ENCODE measurements at regions not wholly inside any gene's neighbourhood (a gene's known extent, or its start where the extent isn't known, plus 50 kb on each side); places are given as distances from the start of the nearest gene placed in this dataset.

- ATAC-seq (no peak), DNase-seq (ENCODE audit: low read depth, low spot score) (no peak)
- ChIA-PET CTCF (no interaction called here), POLR2A (no interaction called here)
- Histone ChIP-seq H3K9me3 (ENCODE audit: control insufficient read depth, insufficient read depth, low read depth, low read length) (no peaks in the 10 kb centered on the region), H3K27ac (ENCODE audit: low read length) (no peak overlapping the region), H3K4me1 (ENCODE audit: control insufficient read depth, insufficient read depth, low read length) (no peaks in the 10 kb centered on the region), H3K36me3 (ENCODE audit: control insufficient read depth, insufficient read depth, low read length) (no peaks in the 10 kb centered on the region), H3K27me3 (ENCODE audit: control insufficient read depth, insufficient read depth, low read length) (no peaks in the 10 kb centered on the region; the same call in 1 of the 2 replicates), H3K4me3 (ENCODE audit: low read depth in 2 of 2, low read length in 2 of 2) (no peak overlapping the region)
- intact Hi-C loops (cut with micrococcal nuclease; ENCODE audit: unreplicated experiment) (no loop called here), in situ Hi-C loops (cut with HindIII; ENCODE audit: low pct_unique_long_range_greater_than_20kb, low sequenced_read_pairs) (no loop called here)
- BruUV-seq (replicated peaks): no TSS peak
- no peak for TF ChIP-seq CTCF (IDR thresholded peaks at IDR 0.05)
- TF ChIP-seq REST (IDR thresholded peaks at IDR 0.05; ENCODE audit: insufficient read depth in 1 of 2, low read depth in 2 of 2, low read length in 1 of 2): no peak
- TF ChIP-seq POLR2AphosphoS5 (IDR thresholded peaks at IDR 0.05; ENCODE audit: low read depth, low read length): no peak
- TF ChIP-seq SIN3A (IDR thresholded peaks at IDR 0.05; ENCODE audit: borderline replicate concordance, insufficient read depth, low read depth, low read length): no peak
- TF ChIP-seq TCF7L2 (IDR thresholded peaks at IDR 0.05; ENCODE audit: low read depth, low read length): no peak
Measured at GRCh38 chr4:153060196-153060595, 124.1 kb downstream of the FHDC1 start.

- in situ Hi-C loops (cut with HindIII; ENCODE audit: low pct_unique_long_range_greater_than_20kb, low sequenced_read_pairs): no loop called here
- ChIA-PET POLR2A (no interaction called here), CTCF (no interaction called here)
- intact Hi-C loops (cut with micrococcal nuclease; ENCODE audit: unreplicated experiment): no loop called here
- Histone ChIP-seq H3K9me3 (ENCODE audit: control insufficient read depth, insufficient read depth, low read depth, low read length) (no peaks in the 10 kb centered on the region), H3K27ac (ENCODE audit: low read length) (no peak overlapping the region), H3K36me3 (ENCODE audit: control insufficient read depth, insufficient read depth, low read length) (no peaks in the 10 kb centered on the region), H3K4me1 (ENCODE audit: control insufficient read depth, insufficient read depth, low read length) (no peaks in the 10 kb centered on the region), H3K4me3 (ENCODE audit: low read depth in 2 of 2, low read length in 2 of 2) (no peak overlapping the region), H3K27me3 (ENCODE audit: control insufficient read depth, insufficient read depth, low read length) (no peaks in the 10 kb centered on the region; the same call in 1 of the 2 replicates)
- DNase-seq (ENCODE audit: low read depth, low spot score): no peak
- no peak for ATAC-seq
- no TSS peak for BruUV-seq (replicated peaks)
- TF ChIP-seq POLR2AphosphoS5 (IDR thresholded peaks at IDR 0.05; ENCODE audit: low read depth, low read length): no peak
- TF ChIP-seq REST (IDR thresholded peaks at IDR 0.05; ENCODE audit: insufficient read depth in 1 of 2, low read depth in 2 of 2, low read length in 1 of 2): no peak
- no peak for TF ChIP-seq SIN3A (IDR thresholded peaks at IDR 0.05; ENCODE audit: borderline replicate concordance, insufficient read depth, low read depth, low read length)
- TF ChIP-seq CTCF (IDR thresholded peaks at IDR 0.05): no peak
- no peak for TF ChIP-seq TCF7L2 (IDR thresholded peaks at IDR 0.05; ENCODE audit: low read depth, low read length)
Measured at GRCh38 chr4:153061971-153062370, 125.8 kb downstream of the FHDC1 start.

All from Panc1 (cell line).